HG02970 (cell line): ENCODE measurements at regions not wholly inside any gene's neighbourhood (a gene's known extent, or its start where the extent isn't known, plus 50 kb on each side); places are given as distances from the start of the nearest gene placed in this dataset.

Source experiments
- ATAC-seq: cut with Tn5 transposase; IDR thresholded peaks from one replicate; pipeline ENCODE4 v1.9.1; 2021; ENCODE audit warnings: mild to moderate bottlenecking, moderate library complexity, moderate number of reproducible peaks; ENCODE audit not compliant: unreplicated experiment, low FRiP score

DNA sequence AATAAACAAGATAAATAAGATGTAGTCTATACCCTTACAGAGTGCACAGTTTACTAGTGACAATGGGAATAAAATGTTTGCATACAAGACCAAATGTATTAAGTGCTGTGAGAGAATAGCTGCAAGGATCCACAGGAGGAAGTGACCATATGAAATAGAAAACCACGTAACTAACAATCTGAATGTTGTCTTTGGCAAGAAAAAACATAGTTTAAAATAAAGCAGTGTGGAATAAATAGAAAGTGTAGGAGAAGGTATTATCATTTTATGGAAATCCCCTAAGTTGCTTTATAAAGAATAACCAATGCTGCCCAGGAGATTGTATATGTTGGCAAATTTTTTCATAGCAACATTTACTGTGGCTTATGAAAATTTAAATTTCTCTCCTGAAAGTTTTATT lies 116.1 kb downstream of the PCDH7 start:
- ATAC-seq, result no peak

DNA sequence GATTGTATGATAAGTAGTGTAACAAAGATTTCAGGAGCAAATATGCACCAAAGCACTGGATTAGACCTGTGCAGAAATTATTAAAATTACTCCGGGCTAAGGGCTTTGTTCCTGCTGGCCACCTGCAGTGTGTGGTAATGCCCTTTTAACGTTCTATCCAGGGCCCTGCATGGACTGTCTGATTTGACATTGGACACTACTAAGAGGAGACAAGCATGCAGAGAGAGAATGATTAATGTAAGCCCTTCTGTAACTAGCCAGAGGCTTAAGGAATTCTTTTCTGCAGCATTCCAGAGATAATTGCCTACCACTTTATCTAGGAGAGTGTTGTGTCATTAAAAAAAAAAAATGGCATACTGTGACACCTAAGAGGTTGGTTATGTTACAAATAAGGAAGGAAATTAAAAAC lies 117.0 kb downstream of the PCDH7 start:
- ATAC-seq, result no peak

DNA sequence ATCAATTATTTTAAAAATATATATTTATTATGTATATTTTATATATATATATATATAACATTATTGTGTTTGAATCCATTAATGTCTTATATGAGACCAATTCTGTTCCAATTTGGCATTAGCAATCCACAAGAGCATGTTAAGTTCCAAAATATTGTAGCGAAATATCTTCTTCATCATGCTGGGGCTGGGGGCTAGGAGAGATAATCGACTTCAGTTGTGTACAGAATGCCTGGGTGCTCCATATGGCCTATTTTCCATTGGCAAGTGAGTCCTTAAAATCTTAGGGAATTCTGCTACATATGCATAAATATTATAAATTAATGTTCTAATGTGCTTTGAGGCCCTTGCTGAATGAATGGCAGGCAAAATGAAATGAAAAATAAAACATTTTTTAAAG lies 117.7 kb downstream of the PCDH7 start:
- no peak for ATAC-seq

DNA sequence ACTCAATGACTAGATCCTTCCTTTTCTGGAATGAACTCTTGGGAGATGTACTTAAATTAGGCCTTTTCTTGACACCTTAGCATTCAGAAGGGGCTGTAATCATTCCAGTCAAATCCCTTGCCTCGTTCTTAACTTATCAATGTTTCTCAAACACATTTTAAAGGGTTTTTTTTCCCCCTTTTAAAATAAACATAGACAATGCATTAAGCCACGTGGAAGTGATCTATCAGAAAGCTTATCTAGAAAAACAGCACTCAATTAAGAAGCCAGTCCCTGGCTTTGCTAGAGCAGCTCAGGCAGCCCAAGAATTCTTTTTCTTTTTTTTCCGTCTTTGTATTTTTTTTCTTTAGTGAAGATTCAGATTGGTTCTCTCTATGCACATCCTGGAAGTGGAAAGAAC lies 118.2 kb downstream of the PCDH7 start:
- no peak for ATAC-seq

DNA sequence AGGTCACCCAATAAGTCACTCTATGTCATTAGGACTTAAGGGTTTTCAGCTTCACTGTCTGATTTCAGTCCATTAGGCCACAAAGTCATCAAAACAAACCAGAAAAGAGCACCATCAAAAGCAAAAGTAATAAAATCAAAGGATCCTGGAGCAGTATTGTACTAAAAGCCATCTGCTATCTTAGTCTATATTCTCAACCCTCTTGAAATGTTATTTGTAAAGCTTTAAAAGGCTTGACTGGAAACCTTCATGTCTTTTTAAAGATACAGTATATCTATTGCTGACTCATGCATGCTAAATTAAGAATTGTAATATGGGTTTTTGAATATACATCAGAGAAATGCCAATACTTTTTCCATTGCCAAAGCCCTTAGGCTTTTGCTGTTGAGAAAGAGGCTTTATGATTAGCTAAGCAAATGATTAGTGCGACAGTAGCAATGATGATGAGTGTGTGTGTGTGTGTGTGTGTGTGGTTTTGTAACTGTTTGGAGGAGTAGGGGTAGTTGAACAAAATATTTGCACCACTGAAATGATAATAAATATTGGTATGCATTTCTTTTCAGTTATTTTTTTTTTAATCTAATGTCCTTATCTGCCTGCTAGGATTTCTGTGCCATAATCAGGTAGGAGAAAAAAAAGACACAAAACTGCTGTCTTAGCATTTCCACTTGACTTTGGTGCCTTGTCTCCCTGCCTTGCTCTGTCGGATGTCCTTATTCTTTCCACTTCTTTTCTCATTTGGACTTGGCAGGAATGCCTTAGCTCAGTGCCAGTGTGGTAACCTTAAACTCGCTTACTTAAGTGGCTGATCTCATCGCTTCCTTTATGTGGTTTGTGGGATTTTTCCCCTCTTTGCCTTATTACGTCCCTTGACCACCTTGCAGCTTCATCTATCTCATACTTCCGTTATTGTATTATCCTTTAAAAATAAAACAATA lies 119.7 kb downstream of the PCDH7 start:
- no peak for ATAC-seq

DNA sequence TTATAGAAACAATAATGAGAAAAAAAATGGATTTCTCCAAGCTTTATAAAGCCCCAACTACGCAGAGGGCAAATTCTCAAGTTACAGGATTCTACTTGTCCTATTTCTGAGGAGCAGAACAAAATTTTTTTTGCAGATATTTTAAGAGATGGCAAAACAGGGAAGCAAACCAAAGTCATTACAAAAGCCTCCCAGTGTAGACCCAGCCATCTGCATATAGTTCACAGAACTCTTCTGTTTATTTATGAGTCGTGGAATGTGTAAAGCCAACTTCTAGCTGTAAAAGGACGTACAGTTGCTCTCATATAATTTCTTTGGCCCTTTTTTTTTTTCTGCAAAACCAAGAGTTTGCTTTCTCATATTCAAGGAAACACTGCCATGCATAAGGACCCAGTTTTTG lies 120.4 kb downstream of the PCDH7 start:
- ATAC-seq, result no peak

DNA sequence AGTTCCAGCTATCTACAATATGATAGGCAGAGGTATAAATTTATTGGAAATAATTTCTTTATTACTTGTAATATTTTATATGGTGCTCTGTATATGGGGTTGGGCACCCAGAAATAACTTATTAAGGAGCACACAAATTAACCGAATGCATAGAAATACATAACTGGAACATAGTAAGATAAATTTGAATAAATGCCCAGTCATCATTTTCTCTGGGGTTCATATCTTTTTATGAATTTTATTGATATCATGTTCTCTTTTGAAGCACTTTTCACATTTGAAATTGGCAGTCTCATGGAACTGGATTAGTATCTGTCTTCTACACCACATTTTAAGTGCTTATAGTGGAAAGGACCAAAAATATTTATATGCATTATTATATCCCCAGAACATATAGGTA lies 122.0 kb downstream of the PCDH7 start:
- no peak for ATAC-seq

DNA sequence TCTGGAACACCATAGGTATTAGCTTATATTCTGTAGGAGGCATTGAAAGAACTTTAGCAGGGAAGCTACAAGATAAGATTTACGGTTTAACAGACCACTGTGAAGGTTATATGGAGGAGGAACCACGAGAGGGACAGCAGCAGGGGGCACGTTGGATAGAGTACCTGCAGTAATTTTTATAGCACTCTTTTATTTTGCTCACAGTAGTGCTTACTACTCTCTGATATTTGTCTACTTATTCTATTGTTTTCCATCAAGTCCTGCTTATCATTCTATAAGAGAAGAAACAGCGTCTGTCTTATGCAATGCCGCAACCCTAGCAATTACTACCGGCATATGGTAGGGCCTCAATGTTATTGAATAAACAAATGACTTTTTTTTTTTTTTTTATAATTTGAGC lies 122.5 kb downstream of the PCDH7 start:
- ATAC-seq, result no peak

DNA sequence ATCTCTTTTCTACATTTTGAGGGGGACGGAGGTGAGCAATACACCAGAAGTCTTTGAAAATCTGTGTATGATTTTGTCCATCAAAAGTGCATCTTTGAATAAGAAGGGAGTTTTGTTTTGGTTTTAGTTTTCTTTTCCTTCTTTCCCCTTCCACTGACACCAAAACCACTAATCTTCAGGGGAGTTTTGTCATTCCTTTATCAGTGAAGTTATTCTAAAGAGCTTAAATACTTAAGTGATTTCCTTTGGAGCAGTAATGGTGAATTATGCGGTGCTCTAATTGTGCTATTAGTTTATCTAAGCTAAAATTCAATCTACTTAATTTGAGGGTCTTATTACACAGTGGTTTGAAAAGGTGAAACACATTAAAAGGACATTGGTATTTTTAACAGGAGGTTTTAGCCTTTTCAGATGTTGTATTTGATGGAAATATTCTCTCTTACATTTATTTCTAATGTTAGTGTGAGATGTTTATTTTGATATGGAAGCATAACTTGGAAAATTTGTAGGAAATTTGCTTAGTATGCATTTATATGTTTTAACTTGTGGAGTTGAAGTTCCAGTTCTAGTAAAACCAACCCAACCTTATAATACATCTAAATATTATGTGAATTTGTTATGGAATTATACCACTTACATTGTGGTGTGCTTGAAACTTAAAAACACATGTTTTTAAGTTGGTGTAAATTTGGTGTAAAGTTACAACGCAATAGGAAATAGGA lies 124.9 kb downstream of the PCDH7 start:
- no peak for ATAC-seq

DNA sequence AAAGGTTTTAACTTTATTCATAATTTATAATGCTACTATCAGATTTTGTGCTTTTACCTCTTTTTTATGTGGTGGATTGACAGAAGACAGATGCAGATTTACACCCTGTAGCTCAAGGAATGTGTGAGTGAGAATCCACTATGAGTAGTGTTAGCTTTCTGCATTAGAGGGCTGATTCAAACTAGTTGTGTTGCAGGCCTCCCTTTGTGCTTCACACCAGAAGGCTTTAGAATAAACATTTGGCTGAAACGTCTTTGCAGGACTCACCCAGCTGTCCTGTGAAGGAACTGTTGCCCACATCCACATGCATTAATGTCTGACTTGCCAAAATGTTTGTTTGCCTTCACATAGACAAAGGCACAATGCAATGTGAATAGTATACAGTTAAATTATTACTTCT lies 127.0 kb downstream of the PCDH7 start:
- ATAC-seq, result no peak

DNA sequence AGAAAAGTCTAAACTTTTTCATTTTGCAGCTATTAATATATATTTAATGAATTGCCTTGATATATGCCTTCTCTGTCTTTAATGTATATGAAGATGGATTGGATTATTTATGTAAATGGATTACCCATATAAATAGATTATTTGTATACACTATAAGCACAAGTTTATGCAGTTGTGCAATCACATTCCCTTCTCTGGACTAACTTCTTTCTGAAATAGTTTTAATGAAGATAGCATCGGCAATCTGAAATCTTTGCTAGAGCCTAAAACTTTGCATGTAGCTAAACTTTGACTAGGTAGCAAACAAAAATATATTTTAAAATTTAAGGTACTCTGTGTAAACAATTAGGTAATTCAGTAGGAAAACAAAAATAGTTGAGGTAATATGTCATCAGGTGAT lies 127.8 kb downstream of the PCDH7 start:
- ATAC-seq, result no peak

DNA sequence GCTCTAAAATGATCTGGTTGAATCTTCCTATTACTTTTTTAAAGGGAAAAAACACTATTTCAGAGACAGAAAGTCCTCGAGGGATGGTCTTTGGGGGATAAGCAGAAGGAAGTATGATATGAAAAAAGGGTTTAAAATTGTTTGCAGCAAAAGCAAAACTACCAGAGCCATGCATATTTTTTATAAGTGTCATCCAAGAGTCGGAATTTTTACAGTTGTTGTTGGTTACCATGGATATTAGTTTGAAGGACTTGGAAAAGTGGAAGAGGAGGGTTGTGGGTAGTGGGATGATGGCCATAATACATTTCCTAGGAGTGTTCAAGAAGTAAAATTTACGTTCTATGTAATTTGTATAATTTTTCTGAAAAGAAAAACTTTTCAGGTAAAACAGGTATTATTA lies 134.4 kb downstream of the PCDH7 start:
- ATAC-seq, result no peak

DNA sequence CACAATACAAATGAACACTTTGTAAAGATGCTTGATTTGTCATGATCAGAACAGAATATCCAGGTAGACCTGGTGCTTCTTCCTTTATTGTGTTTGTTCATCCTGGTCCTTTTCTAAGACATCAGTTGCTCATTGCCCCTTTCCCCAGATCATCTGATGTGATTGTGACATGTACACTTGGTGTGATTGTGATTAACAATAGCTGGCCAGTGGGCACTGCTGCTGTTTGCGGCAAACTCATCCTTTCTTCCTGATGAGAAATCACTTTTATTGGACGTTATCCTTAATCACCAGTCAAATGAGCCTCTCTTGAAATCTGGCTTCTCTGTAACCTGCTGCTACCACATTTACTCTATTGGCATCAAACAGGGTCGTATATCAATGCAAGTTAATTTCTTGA lies 135.1 kb downstream of the PCDH7 start:
- no peak for ATAC-seq

DNA sequence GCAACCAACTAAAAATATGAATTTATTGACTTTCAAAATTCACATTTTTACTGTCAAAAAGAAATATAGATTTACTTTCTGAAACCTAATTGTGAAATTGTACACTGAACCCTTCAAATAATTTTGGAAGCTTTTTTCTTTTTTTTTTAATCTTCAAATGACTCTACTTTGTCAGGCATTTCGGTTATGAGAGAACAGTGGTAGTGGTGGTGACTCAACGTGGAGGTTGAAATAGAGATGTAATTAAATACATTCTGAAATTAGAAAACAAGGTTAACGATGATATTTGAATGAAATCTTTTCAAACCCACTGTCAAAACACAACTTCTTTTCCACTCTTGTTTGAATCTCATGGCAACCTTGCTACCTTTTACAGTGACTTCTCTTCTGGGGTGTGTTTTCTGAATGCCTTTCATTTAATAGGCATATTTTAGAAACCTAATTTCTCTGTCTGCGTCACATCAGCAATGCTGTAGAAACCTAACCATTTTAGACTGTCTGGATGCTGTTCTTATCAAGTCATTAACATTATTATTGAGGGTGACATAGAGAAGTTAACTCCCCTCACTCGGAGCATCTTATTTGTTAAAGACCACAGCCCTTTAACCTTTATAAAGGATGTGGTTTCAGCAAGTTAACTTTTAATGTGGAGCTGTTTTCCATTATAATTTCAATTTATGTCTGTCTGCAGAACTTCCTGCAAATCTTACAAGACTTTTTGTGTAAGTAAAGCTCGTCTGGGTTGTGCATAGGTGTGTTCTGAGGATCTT lies 136.8 kb downstream of the PCDH7 start:
- ATAC-seq, result no peak

DNA sequence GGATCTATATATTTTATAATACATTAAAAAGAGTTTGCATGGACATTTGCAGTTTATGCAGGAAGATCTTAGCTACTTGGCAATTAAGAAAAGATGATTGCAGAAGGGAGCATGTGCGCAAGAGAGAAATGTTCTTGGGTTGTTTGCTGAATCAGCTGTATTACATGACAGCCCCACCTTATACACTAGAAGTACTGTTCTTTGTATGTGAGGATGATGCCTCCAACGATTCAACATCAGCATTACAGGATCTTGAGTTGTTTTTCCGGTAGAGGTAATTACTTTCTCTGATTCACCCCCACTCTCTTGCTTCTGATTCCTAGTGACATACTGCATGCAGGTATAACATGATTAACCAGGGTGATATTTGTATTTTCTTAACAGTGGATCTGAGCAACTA lies 140.8 kb downstream of the PCDH7 start:
- no peak for ATAC-seq

DNA sequence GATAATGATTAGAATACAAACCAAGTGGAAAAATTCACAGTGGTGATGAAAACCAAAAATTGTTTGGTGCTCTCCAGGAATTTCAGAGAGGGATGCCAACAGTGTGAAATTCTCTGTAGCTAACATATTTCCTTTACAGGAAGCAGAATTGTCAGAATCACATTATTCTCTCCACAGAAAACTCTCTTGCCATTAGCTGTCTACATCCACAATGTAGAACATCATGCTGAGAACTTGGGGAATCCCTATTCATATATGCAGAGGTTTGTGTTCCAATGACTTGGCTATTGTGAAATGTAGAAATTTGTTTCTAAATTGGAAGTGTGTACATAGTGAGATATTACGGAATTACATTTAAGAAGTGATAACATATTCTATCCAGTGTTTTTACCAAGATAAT lies 142.0 kb downstream of the PCDH7 start:
- ATAC-seq, result no peak

DNA sequence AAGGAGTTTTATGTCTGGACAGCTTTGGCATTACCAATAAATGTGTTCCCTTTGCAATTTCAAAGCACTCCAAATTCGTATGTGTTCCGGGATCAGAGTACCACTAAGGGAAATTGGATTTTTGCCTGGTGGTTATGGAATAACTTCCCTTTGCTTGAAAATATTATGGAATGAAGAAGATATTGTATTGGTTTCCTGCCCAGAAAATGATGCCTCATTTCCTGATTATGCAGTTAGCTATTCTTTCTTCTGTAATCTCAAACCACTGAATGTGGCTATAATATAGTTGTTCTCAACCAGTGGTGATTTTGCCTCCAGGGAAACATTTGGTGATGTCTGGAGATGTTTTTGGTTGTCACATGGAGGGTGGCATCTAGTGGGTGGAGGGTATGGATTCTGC lies 142.9 kb downstream of the PCDH7 start:
- ATAC-seq, result no peak

DNA sequence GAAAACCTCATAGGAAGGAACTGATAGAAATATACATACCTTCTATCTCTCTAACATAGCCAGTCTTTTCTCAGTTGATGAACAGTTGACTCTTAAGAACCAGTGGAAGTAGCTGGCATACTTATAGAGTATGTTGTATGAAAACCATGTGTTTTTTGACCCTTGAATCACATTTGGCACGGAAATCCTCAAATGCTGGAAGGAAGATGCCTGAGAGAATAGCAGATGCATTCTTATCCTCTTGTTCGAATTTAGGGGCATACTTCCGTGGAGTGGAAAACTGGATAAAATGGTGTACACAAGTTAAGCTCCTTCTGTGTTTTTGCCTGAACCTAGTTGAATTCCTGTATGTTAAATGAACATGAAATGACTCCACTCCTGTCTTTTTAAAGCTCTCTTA lies 145.5 kb downstream of the PCDH7 start:
- ATAC-seq, result no peak

DNA sequence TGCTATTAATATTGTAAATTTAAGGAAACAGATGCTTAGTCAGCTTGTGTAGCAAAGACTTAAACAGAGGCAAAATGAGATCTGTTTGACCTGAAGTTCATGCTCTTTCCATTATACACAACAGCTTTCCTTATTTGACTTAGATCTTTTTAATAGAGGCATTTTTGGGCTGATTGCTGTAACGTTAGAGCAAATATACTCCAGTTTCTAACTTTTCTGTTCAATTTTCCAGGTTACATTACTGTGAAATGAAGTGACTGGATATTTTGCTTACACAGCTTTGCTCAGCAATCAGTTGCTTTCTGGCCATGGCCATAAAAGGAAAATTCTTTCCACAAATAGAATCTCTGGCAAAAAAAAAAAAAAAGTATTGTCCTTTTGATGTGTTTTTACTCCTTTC lies 146.2 kb downstream of the PCDH7 start:
- no peak for ATAC-seq

DNA sequence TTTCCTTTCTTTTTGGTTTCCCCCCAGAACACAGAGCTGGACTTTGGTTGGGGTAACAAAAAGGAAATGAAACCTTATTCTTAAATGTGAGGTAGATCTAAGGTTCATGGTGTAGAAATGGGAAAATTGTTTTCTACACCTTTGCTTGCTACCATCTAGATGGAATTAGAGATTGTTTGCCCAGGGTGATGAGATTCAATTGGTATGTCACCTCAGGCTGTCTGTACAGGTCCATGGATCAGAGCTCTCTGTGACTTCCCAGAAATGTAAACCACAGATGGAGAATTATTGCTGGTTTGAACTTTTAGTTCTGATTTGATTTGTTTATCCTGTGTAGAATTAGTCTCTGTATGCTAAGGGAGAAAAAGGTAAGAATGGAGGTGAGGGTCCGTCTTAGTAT lies 146.7 kb downstream of the PCDH7 start:
- no peak for ATAC-seq

DNA sequence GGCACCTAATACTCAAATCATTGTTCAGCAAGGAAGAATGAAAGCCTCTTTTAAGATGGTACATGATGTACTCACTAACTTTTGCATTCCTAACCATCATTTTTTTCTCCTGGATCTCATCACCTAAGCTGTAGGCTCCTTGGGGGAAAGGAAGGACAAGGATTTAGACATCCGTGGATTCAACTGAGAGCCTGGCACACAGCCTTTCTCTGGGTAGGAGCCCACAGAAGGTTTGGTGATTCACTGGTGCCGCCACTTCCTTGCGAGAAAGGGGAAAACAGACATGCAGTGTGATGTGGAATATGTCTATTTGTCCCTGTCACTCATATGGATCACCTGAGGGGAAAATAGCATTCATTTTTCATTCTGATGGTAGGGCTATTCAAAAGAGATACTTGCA lies 147.3 kb downstream of the PCDH7 start:
- ATAC-seq, result no peak
